ENCODE measurements at regions not wholly inside any gene's neighbourhood (a gene's known extent, or its start where the extent isn't known, plus 50 kb on each side); places are given as distances from the start of the nearest gene placed in this dataset.

DNA sequence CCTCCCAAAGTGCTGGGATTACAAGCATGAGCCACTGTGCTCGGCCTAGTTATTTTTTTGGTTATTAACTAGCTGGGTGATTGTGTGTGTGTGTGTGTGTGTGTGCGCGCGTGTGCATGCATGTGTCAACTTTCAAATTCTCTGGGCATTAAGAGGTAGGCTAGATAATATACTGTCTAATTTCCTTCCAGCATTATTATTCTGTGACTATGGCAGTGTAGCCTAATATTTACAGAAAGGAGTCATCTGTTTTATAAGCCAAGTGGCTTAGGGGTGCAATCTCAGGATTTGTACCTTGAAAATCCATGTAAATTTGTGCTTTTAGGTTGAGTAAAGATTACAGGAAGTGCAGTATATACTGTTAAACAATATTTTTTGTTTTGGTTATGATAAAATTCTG is 85.1 kb upstream of the ZBTB20 start:
- intact Hi-C loops (cut with micrococcal nuclease) = no loop called here

DNA sequence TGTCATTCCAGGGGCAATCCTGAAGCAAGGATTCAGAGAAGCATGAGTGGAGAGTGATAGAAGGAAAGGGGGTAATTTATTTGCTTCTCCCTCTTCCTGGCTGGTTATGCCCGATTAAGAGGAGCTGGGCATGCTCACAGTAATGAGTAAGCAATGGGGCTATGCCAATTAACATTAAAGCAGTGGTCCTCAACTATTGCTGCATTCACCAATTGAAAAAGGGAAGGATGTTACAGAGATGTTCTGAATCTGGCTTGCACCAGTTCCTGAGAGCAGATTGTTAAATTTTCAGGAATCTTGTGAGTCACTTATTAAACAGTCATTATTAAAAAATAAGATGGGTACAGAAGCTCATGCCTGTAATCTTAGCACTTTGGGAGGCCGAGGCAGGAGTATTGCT is 85.9 kb upstream of the ZBTB20 start:
- Mint-ChIP-seq H3K36me3 (ENCODE audit: low read depth) (no peaks in the 10 kb centered on the region), H3K4me1 (ENCODE audit: low read depth) (no peaks in the 10 kb centered on the region), H3K9me3 (no peaks in the 10 kb centered on the region), H3K27me3 (ENCODE audit: low read depth) (no peaks in the 10 kb centered on the region), H3K27ac (no peak overlapping the region), H3K4me3 (no peak overlapping the region)
- no peak for DNase-seq
- intact Hi-C loops (cut with micrococcal nuclease) = no loop called here
- CTCF ChIA-PET = interaction anchor here (0.8 kb wide), 1 partner anchor 1768 kb away, joined by 3 read pairs; no protein-coding TSS in a partner anchor

More for the DNA sequence above, 85.1 kb upstream of the ZBTB20 start:
- no peaks in the 10 kb centered on the region for H3K9me3 Mint-ChIP-seq
- no peak overlapping the region for H3K4me3 Mint-ChIP-seq
- no peaks in the 10 kb centered on the region for H3K36me3 Mint-ChIP-seq (ENCODE audit: low read depth)
- no peaks in the 10 kb centered on the region for H3K27me3 Mint-ChIP-seq (ENCODE audit: low read depth)
- no peak overlapping the region for H3K27ac Mint-ChIP-seq
- no peak for DNase-seq
- CTCF ChIA-PET = interaction anchor here (0.8 kb wide), 1 partner anchor 1767 kb away, joined by 3 read pairs; no protein-coding TSS in a partner anchor
- no peaks in the 10 kb centered on the region for H3K4me1 Mint-ChIP-seq (ENCODE audit: low read depth)

DNA sequence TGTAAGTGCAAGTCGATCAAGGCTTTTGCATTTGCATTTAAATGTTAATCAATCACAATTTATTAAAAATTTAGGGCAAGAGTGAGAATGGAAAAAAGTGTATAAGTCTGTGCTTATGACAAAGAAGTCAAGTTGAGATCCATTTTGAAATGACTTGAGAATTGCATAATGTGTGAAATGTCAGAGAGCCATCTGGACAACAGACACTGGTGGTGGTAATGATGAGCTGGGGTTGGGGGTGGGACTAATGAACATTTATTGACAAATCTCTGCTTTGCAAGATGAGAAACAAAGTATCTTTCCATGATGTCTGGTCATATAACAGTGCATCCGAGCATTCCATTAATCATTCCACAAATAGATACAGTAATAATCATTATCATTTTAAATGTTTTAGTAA is 89.4 kb upstream of the ZBTB20 start:
- no peak overlapping the region for H3K27ac Mint-ChIP-seq
- H3K27me3 Mint-ChIP-seq (ENCODE audit: low read depth) = no peaks in the 10 kb centered on the region
- no peaks in the 10 kb centered on the region for H3K36me3 Mint-ChIP-seq (ENCODE audit: low read depth)
- H3K4me3 Mint-ChIP-seq = no peak overlapping the region
- no peak for DNase-seq
- CTCF ChIA-PET = no interaction called here
- no peaks in the 10 kb centered on the region for H3K4me1 Mint-ChIP-seq (ENCODE audit: low read depth)
- H3K9me3 Mint-ChIP-seq = no peaks in the 10 kb centered on the region
- intact Hi-C loops (cut with micrococcal nuclease) = no loop called here

- H3K36me3 Mint-ChIP-seq (ENCODE audit: low read depth) = no peaks in the 10 kb centered on the region
- DNase-seq = no peak
- CTCF ChIA-PET = interaction anchor here (0.6 kb wide), 1 partner anchor 429 kb away, joined by 3 read pairs; no protein-coding TSS in a partner anchor
- no peaks in the 10 kb centered on the region for H3K27me3 Mint-ChIP-seq (ENCODE audit: low read depth)
- H3K4me1 Mint-ChIP-seq (ENCODE audit: low read depth) = no peaks in the 10 kb centered on the region
- H3K4me3 Mint-ChIP-seq = no peak overlapping the region
- no peaks in the 10 kb centered on the region for H3K9me3 Mint-ChIP-seq
- intact Hi-C loops (cut with micrococcal nuclease) = no loop called here
- no peak overlapping the region for H3K27ac Mint-ChIP-seq
Measured at GRCh38 chr3:115239717-115240116, 92.6 kb upstream of the ZBTB20 start.

- no peak overlapping the region for H3K4me3 Mint-ChIP-seq
- DNase-seq = no peak
- H3K36me3 Mint-ChIP-seq (ENCODE audit: low read depth) = no peaks in the 10 kb centered on the region
- H3K4me1 Mint-ChIP-seq (ENCODE audit: low read depth) = no peaks in the 10 kb centered on the region
- H3K27me3 Mint-ChIP-seq (ENCODE audit: low read depth) = no peaks in the 10 kb centered on the region
- intact Hi-C loops (cut with micrococcal nuclease) = no loop called here
- H3K27ac Mint-ChIP-seq = no peak overlapping the region
- no peaks in the 10 kb centered on the region for H3K9me3 Mint-ChIP-seq
- CTCF ChIA-PET = no interaction called here
Measured at GRCh38 chr3:115244350-115244749, 97.3 kb upstream of the ZBTB20 start.

- CTCF ChIA-PET = interaction anchor here (0.8 kb wide), 1 partner anchor 154 kb away, joined by 3 read pairs; no protein-coding TSS in a partner anchor
- H3K27me3 Mint-ChIP-seq (ENCODE audit: low read depth) = no peaks in the 10 kb centered on the region
- intact Hi-C loops (cut with micrococcal nuclease) = no loop called here
- H3K36me3 Mint-ChIP-seq (ENCODE audit: low read depth) = no peaks in the 10 kb centered on the region
- H3K27ac Mint-ChIP-seq = no peak overlapping the region
- H3K9me3 Mint-ChIP-seq = no peaks in the 10 kb centered on the region
- no peaks in the 10 kb centered on the region for H3K4me1 Mint-ChIP-seq (ENCODE audit: low read depth)
- H3K4me3 Mint-ChIP-seq = no peak overlapping the region
- DNase-seq = no peak
Measured at GRCh38 chr3:115245438-115245837, 98.3 kb upstream of the ZBTB20 start.

- DNase-seq = no peak
- H3K27me3 Mint-ChIP-seq (ENCODE audit: low read depth) = no peaks in the 10 kb centered on the region
- no peak overlapping the region for H3K4me3 Mint-ChIP-seq
- H3K36me3 Mint-ChIP-seq (ENCODE audit: low read depth) = no peaks in the 10 kb centered on the region
- intact Hi-C loops (cut with micrococcal nuclease) = no loop called here
- no peak overlapping the region for H3K27ac Mint-ChIP-seq
- CTCF ChIA-PET = interaction anchor here (0.8 kb wide), 1 partner anchor 154 kb away, joined by 3 read pairs; no protein-coding TSS in a partner anchor
- H3K4me1 Mint-ChIP-seq (ENCODE audit: low read depth) = no peaks in the 10 kb centered on the region
- H3K9me3 Mint-ChIP-seq = no peaks in the 10 kb centered on the region
Measured at GRCh38 chr3:115245899-115246298, 98.8 kb upstream of the ZBTB20 start.

DNA sequence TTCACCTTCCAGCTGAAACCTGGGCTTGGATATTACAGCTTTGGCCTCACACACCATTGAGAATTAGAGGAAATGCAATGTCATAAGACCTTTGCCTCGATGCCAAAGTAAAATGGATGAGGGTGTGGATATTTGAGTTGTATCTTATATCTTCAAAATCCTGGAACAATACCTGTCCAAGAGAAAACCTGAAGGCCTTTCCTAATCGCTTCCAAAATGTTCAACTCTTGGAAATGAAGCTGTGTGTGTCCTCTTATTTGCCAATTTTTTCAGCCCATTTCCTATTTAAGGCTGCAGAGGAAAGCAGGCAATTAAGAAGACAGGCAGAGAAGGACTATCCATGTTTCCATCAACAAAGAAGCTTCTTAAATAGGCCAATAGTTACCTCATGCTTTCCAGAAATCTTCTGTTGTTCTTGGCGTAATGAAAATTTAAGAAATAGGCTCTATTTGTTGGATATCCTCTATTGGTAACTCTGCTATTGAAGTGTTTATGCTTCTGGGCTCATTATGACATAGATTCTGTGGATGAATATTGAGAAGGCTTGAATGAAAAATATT is 99.5 kb upstream of the ZBTB20 start:
- H3K4me3 Mint-ChIP-seq = no peak overlapping the region
- no peaks in the 10 kb centered on the region for H3K4me1 Mint-ChIP-seq (ENCODE audit: low read depth)
- no peaks in the 10 kb centered on the region for H3K36me3 Mint-ChIP-seq (ENCODE audit: low read depth)
- CTCF ChIA-PET = interaction anchor here (0.6 to 0.8 kb wide), 2 partner anchors 15 to 155 kb away, joined by 3 to 4 read pairs; no protein-coding TSS in a partner anchor
- no peak overlapping the region for H3K27ac Mint-ChIP-seq
- intact Hi-C loops (cut with micrococcal nuclease) = no loop called here
- no peaks in the 10 kb centered on the region for H3K9me3 Mint-ChIP-seq
- H3K27me3 Mint-ChIP-seq (ENCODE audit: low read depth) = no peaks in the 10 kb centered on the region
- DNase-seq = no peak

DNA sequence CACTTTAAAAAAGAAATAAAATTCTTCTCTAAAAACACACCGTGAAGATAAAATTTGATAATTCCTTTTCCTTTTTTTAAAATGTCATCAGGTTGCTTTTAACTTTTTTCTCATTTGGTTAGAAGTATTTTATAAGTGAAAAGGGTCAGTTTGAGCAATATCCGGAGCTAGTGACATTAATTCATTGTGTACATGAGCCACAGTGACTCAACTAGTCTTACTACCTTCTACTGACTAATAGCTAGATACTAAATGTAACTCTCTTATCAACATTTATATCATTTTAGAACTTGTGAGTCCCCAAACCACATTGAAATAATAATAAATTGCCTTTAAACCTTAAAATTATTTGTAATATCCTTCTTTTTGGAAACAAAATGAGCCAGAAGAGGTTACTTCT is 101.2 kb upstream of the ZBTB20 start:
- no peaks in the 10 kb centered on the region for H3K27me3 Mint-ChIP-seq (ENCODE audit: low read depth)
- no peak overlapping the region for H3K27ac Mint-ChIP-seq
- H3K4me1 Mint-ChIP-seq (ENCODE audit: low read depth) = no peaks in the 10 kb centered on the region
- no peak for DNase-seq
- intact Hi-C loops (cut with micrococcal nuclease) = no loop called here
- no peaks in the 10 kb centered on the region for H3K9me3 Mint-ChIP-seq
- CTCF ChIA-PET = no interaction called here
- H3K36me3 Mint-ChIP-seq (ENCODE audit: low read depth) = no peaks in the 10 kb centered on the region
- H3K4me3 Mint-ChIP-seq = no peak overlapping the region

- CTCF ChIA-PET = no interaction called here
- no peak overlapping the region for H3K27ac Mint-ChIP-seq
- H3K4me3 Mint-ChIP-seq = no peak overlapping the region
- no peaks in the 10 kb centered on the region for H3K36me3 Mint-ChIP-seq (ENCODE audit: low read depth)
- H3K9me3 Mint-ChIP-seq = peaks cover 10% of the 10 kb centered on the region
- DNase-seq = no peak
- no peaks in the 10 kb centered on the region for H3K27me3 Mint-ChIP-seq (ENCODE audit: low read depth)
- no peaks in the 10 kb centered on the region for H3K4me1 Mint-ChIP-seq (ENCODE audit: low read depth)
- intact Hi-C loops (cut with micrococcal nuclease) = no loop called here
Measured at GRCh38 chr3:115251509-115251908, 104.4 kb upstream of the ZBTB20 start.

GRCh38 chr3:115252679-115253078 is 105.6 kb upstream of the ZBTB20 start:
- no peak overlapping the region for H3K4me3 Mint-ChIP-seq
- no peaks in the 10 kb centered on the region for H3K4me1 Mint-ChIP-seq (ENCODE audit: low read depth)
- H3K9me3 Mint-ChIP-seq = peaks cover 15% of the 10 kb centered on the region
- H3K27me3 Mint-ChIP-seq (ENCODE audit: low read depth) = no peaks in the 10 kb centered on the region
- intact Hi-C loops (cut with micrococcal nuclease) = no loop called here
- CTCF ChIA-PET = no interaction called here
- DNase-seq = no peak
- H3K36me3 Mint-ChIP-seq (ENCODE audit: low read depth) = no peaks in the 10 kb centered on the region
- H3K27ac Mint-ChIP-seq = no peak overlapping the region

DNA sequence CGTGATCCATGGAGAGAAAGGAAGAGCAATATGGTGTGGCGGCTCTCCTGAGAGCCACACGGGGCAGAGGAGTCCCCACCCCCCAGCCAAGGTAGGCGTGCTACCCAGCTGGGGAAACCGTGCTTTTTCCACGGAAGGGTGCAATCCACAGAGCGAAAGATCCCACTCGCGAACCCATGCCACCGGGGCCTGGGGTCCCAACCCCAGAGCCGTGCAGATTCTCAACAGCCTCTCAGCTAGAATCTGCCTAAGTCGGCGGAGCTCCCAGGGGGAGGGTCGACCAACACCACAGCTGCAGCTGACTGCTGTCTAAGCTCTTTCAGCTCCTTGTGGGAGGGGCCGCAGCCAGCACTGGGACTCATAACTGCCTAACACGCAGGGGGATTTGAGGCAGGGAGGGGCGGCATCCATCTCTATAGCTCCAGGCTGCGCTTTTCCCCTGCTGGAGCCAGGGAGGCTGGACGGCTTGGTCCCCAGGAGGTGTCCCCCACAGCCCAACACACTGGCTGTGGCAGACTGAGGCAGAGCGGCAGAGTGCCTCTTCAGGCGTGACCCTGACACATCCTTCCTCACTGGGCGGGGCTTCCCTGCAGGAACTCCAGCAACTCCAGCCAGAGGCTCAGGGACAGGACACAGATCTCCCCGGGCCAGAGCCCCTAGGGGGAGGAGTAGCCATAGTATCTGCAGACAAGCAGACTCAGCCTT is 107.6 kb upstream of the ZBTB20 start:
- no peaks in the 10 kb centered on the region for H3K4me1 Mint-ChIP-seq (ENCODE audit: low read depth)
- H3K27me3 Mint-ChIP-seq (ENCODE audit: low read depth) = no peaks in the 10 kb centered on the region

GRCh38 chr3:115255197-115255585 is 108.1 kb upstream of the ZBTB20 start:
- no peaks in the 10 kb centered on the region for H3K4me1 Mint-ChIP-seq (ENCODE audit: low read depth)
- CTCF ChIA-PET = no interaction called here
- H3K27me3 Mint-ChIP-seq (ENCODE audit: low read depth) = no peaks in the 10 kb centered on the region
- H3K9me3 Mint-ChIP-seq = peaks cover 18% of the 10 kb centered on the region
- no peak for DNase-seq
- intact Hi-C loops (cut with micrococcal nuclease) = no loop called here
- H3K4me3 Mint-ChIP-seq = no peak overlapping the region
- H3K36me3 Mint-ChIP-seq (ENCODE audit: low read depth) = no peaks in the 10 kb centered on the region
- no peak overlapping the region for H3K27ac Mint-ChIP-seq

More for the DNA sequence above, 107.6 kb upstream of the ZBTB20 start:
- H3K27ac Mint-ChIP-seq = no peak overlapping the region
- intact Hi-C loops (cut with micrococcal nuclease) = no loop called here
- DNase-seq = no peak
- H3K9me3 Mint-ChIP-seq = peaks cover 18% of the 10 kb centered on the region
- H3K4me3 Mint-ChIP-seq = no peak overlapping the region
- no peaks in the 10 kb centered on the region for H3K36me3 Mint-ChIP-seq (ENCODE audit: low read depth)
- CTCF ChIA-PET = no interaction called here

Data from activated naive CD4-positive, alpha-beta T cell treated with anti-CD3 and anti-CD28 coated beads for 36 hours (primary cell).